CD14-positive monocyte (primary cell): ENCODE measurements at regions not wholly inside any gene's neighbourhood (a gene's known extent, or its start where the extent isn't known, plus 50 kb on each side); places are given as distances from the start of the nearest gene placed in this dataset.

ENCODE experiments used
- DNase-seq, 3 donors: peaks; one replicate each; pipeline ENCODE4 v3.0.0-alpha.2; 2011 to 2022
- H2AFZ ChIP-seq: 2 replicates; pipeline ENCODE4 v1.6.0; 2012; ENCODE audit warnings: mild to moderate bottlenecking, low read depth, low read length, inconsistent platforms; ENCODE audit not compliant: insufficient read depth, poor library complexity, severe bottlenecking
- H3K27ac ChIP-seq, 2 donors: 1 replicate in 1 of 2; 2 replicates in 1 of 2; pipeline ENCODE4 v1.5.1; 2012 to 2013; ENCODE audit warnings: low read length in 2 of 2, control low read depth in 1 of 2, inconsistent platforms in 1 of 2, low read depth in 1 of 2, mild to moderate bottlenecking in 1 of 2
- H3K27me3 ChIP-seq, 2 donors: one replicate each; pipeline versions ENCODE4 v1.6.0 to v1.6.1; 2011 to 2013; ENCODE audit warnings: low read length in 2 of 2; ENCODE audit not compliant: control insufficient read depth in 2 of 2, insufficient read depth in 2 of 2
- H3K36me3 ChIP-seq, 2 donors: replicated peaks in 1 of 2; 1 replicate in 1 of 2; 2 replicates in 1 of 2; pipeline versions ENCODE4 v1.5.1 to v1.6.1; 2012 to 2013; ENCODE audit warnings: low read length in 2 of 2, control low read depth in 1 of 2, inconsistent platforms in 1 of 2, mild to moderate bottlenecking in 1 of 2; ENCODE audit not compliant: insufficient read depth in 2 of 2, control insufficient read depth in 1 of 2
- H3K4me1 ChIP-seq, 2 donors: 1 replicate in 1 of 2; 2 replicates in 1 of 2; pipeline versions ENCODE4 v1.5.1 to v1.6.1; 2012 to 2013; ENCODE audit warnings: low read length in 2 of 2, control low read depth in 1 of 2, inconsistent platforms in 1 of 2, mild to moderate bottlenecking in 1 of 2, moderate library complexity in 1 of 2; ENCODE audit not compliant: insufficient read depth in 2 of 2, control insufficient read depth in 1 of 2
- H3K4me2 ChIP-seq: replicated peaks from 2 replicates; pipeline ENCODE3; 2012; ENCODE audit warnings: low read length, moderate library complexity, mild to moderate bottlenecking; ENCODE audit not compliant: poor library complexity, severe bottlenecking; ENCODE audit errors: extremely low read depth
- H3K4me3 ChIP-seq, 3 experiments: fragments of 200-600 bp in 1 of 3; sonication (generic) in 1 of 3; replicated peaks in 1 of 3; 1 replicate in 2 of 3; 2 replicates in 1 of 3; pipeline ENCODE4 v1.5.1; 2011 to 2013; ENCODE audit warnings: low read length in 3 of 3, mild to moderate bottlenecking in 3 of 3, control low read depth in 2 of 3, low read depth in 2 of 3, inconsistent platforms in 1 of 3, moderate library complexity in 1 of 3
- H3K79me2 ChIP-seq: 2 replicates; pipeline ENCODE4 v1.6.0; 2012; ENCODE audit warnings: mild to moderate bottlenecking, control low read depth, inconsistent platforms, low read length, moderate library complexity; ENCODE audit not compliant: insufficient read depth
- H3K9ac ChIP-seq: 2 replicates; pipeline ENCODE4 v1.6.0; 2017; ENCODE audit warnings: low read length, mild to moderate bottlenecking; ENCODE audit not compliant: insufficient read depth, poor library complexity, severe bottlenecking
- H3K9me3 ChIP-seq, 2 donors: replicated peaks in 1 of 2; 1 replicate in 1 of 2; 2 replicates in 1 of 2; pipeline versions ENCODE4 v1.5.1 to v1.6.1; 2012 to 2013; ENCODE audit warnings: low read length in 2 of 2, control low read depth in 1 of 2; ENCODE audit not compliant: control insufficient read depth in 1 of 2, insufficient read depth in 1 of 2
- H4K20me1 ChIP-seq: 2 replicates; pipeline ENCODE4 v1.6.0; 2012; ENCODE audit warnings: mild to moderate bottlenecking, low read length, control low read depth, moderate library complexity; ENCODE audit not compliant: insufficient read depth
- H3K27ac Mint-ChIP-seq, 7 donors: one replicate each; pipeline ENCODE4 v1.8.0; 2020; ENCODE audit warnings: mild to moderate bottlenecking in 7 of 7, mixed read lengths in 7 of 7, moderate library complexity in 6 of 7, inconsistent platforms in 2 of 7
- H3K27me3 Mint-ChIP-seq, 3 donors: one replicate each; pipeline ENCODE4 v1.8.0; 2021 to 2022; ENCODE audit warnings: low read depth in 3 of 3, mild to moderate bottlenecking in 3 of 3, mixed read lengths in 3 of 3, moderate library complexity in 3 of 3, inconsistent platforms in 1 of 3
- H3K36me3 Mint-ChIP-seq, 2 donors: one replicate each; pipeline ENCODE4 v1.8.0; 2020; ENCODE audit warnings: mixed read lengths in 2 of 2, inconsistent platforms in 1 of 2, mild to moderate bottlenecking in 1 of 2
- H3K4me1 Mint-ChIP-seq: one replicate; pipeline ENCODE4 v1.8.0; 2020; ENCODE audit warnings: mild to moderate bottlenecking, mixed read lengths
- H3K4me3 Mint-ChIP-seq, 2 donors: one replicate each; pipeline ENCODE4 v1.8.0; 2020; ENCODE audit warnings: mild to moderate bottlenecking in 2 of 2, mixed read lengths in 2 of 2, moderate library complexity in 1 of 2
- H3K9me3 Mint-ChIP-seq, 7 donors: one replicate each; pipeline ENCODE4 v1.8.0; 2020 to 2022; ENCODE audit warnings: mixed read lengths in 7 of 7, mild to moderate bottlenecking in 6 of 7, moderate library complexity in 6 of 7, inconsistent platforms in 2 of 7
- WGBS: methylation state at CpG from one replicate; pipeline ENCODE4 v1.1.5; 2013; ENCODE audit warnings: missing lambda C conversion rate; ENCODE audit not compliant: insufficient coverage; 5-methylcytosine and 5-hydroxymethylcytosine counted together
- intact Hi-C, 2 donors: fragments of 100-400 bp; cut with micrococcal nuclease; formaldehyde crosslinking; loops; one replicate each; pipeline versions ENCODE4 v1.15.0 to v1.15.1; 2023
- TF ChIP-seq, protein P1 (sequence below): fragments of 200-600 bp; IDR thresholded peaks from one replicate; pipeline ENCODE4 v1.8.0; 2022; ENCODE audit warnings: antibody characterized with exemption, mild to moderate bottlenecking

DNA sequence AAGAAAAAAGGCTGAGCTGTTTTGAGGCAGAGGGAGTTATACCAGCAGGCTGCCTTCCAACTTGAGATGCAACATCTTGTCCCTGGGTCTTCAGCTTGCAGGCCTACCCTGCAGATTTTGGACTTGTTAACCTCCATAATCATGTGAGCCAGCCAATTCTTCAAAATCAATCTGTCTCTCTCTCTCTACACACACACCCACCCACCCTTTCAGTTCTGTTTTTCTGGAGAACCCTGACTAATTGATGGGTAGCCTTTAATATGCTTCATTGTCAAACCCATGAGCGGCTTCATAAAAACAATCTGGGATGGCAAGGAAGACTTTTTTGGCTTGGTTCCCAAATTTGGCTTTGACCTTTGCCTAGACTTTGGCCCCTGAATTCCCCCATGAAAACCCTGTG lies 113.9 kb downstream of the TMX1 start:
- Histone ChIP-seq H4K20me1 (no peaks in the 10 kb centered on the region), H3K79me2 (no peaks in the 10 kb centered on the region), H3K27ac (no peak overlapping the region), H3K4me1 (no peaks in the 10 kb centered on the region), H3K4me3 (no peak overlapping the region), H3K27me3 (no peaks in the 10 kb centered on the region), H3K9ac (no peak overlapping the region), H3K4me2 (no peak overlapping the region), H3K9me3 (no peaks in the 10 kb centered on the region), H2AFZ (no peak overlapping the region), H3K36me3 (no peaks in the 10 kb centered on the region)
- Mint-ChIP-seq H3K9me3 (peaks cover 0 to 11% (median 0%) of the 10 kb centered on the region in 7 donors), H3K4me1 (no peaks in the 10 kb centered on the region), H3K27me3 (peaks cover 0 to 5% (median 0%) of the 10 kb centered on the region in 3 donors), H3K27ac (no peak overlapping the region), H3K36me3 (no peaks in the 10 kb centered on the region), H3K4me3 (no peak overlapping the region)
- 100% methylated on average over 1 of the region's 1 CpG for WGBS
- TF ChIP-seq, protein P1, sequence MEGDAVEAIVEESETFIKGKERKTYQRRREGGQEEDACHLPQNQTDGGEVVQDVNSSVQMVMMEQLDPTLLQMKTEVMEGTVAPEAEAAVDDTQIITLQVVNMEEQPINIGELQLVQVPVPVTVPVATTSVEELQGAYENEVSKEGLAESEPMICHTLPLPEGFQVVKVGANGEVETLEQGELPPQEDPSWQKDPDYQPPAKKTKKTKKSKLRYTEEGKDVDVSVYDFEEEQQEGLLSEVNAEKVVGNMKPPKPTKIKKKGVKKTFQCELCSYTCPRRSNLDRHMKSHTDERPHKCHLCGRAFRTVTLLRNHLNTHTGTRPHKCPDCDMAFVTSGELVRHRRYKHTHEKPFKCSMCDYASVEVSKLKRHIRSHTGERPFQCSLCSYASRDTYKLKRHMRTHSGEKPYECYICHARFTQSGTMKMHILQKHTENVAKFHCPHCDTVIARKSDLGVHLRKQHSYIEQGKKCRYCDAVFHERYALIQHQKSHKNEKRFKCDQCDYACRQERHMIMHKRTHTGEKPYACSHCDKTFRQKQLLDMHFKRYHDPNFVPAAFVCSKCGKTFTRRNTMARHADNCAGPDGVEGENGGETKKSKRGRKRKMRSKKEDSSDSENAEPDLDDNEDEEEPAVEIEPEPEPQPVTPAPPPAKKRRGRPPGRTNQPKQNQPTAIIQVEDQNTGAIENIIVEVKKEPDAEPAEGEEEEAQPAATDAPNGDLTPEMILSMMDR, result no peak
- no peak for DNase-seq
- intact Hi-C loops, result no loop called here

DNA sequence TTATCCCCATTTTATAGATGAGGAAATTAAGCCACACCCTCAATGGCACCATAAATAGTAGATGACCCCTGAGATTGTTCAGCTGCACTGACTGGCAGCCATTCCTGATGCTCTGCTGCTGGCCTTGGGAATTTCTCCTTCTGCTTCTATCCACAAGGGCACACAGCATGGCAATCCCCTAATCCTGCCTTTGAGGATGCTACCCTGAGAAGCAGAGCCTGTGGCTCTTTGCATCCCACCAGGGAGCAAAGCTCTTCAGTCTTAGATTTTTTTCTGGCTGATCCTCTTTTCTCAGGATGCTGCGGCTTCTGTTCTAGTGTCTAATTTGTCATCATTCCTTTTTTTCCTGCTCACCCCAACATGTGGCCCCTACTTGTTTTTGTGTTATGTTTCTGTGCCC lies 114.8 kb downstream of the TMX1 start:
- intact Hi-C loops, result no loop called here
- Histone ChIP-seq H3K27me3 (no peaks in the 10 kb centered on the region), H3K4me3 (no peak overlapping the region), H3K9me3 (no peaks in the 10 kb centered on the region), H3K36me3 (no peaks in the 10 kb centered on the region), H3K4me2 (no peak overlapping the region), H2AFZ (no peak overlapping the region), H3K4me1 (no peaks in the 10 kb centered on the region), H3K79me2 (no peaks in the 10 kb centered on the region), H4K20me1 (no peaks in the 10 kb centered on the region), H3K27ac (no peak overlapping the region), H3K9ac (no peak overlapping the region)
- Mint-ChIP-seq H3K4me1 (no peaks in the 10 kb centered on the region), H3K27ac (no peak overlapping the region), H3K27me3 (peaks cover 0 to 5% (median 0%) of the 10 kb centered on the region in 3 donors), H3K4me3 (no peak overlapping the region), H3K36me3 (no peaks in the 10 kb centered on the region), H3K9me3 (peaks cover 0 to 8% (median 0%) of the 10 kb centered on the region in 7 donors)
- no peak for DNase-seq
- TF ChIP-seq, protein P1, result no peak
- WGBS, result 100% methylated on average over 1 of the region's 1 CpG
